Keratinocyte (primary cell): ENCODE measurements at regions not wholly inside any gene's neighbourhood (a gene's known extent, or its start where the extent isn't known, plus 50 kb on each side); places are given as distances from the start of the nearest gene placed in this dataset.

Experiments
- DNase-seq: peaks from one replicate; pipeline ENCODE4 v3.0.0-alpha.2; 2011; ENCODE audit warnings: low read depth, missing footprints, low spot score
- FAIRE-seq: peaks from 2 replicates; lab custom pipeline; 2011; peaks lifted over from hg19 to GRCh38; lab: Jason Lieb, UNC
- H2AFZ ChIP-seq: 2 replicates; pipeline ENCODE4 v1.6.0; 2012; ENCODE audit warnings: low read length, control low read depth, inconsistent platforms; ENCODE audit not compliant: control insufficient read depth
- H3K27ac ChIP-seq: 2 replicates; pipeline ENCODE4 v1.5.1; 2011; ENCODE audit warnings: low read length; ENCODE audit not compliant: control insufficient read depth, insufficient read depth
- H3K27me3 ChIP-seq: 3 replicates; pipeline ENCODE4 v1.6.0; 2011; ENCODE audit warnings: low read length; ENCODE audit not compliant: control insufficient read depth, insufficient read depth; ENCODE audit errors: extremely low read depth
- H3K36me3 ChIP-seq, 2 experiments: 2 replicates in 1 of 2; 3 replicates in 1 of 2; pipeline ENCODE4 v1.5.1; 2011; ENCODE audit warnings: low read length in 2 of 2, mild to moderate bottlenecking in 1 of 2; ENCODE audit not compliant: control insufficient read depth in 2 of 2, insufficient read depth in 2 of 2; ENCODE audit errors: extremely low read depth in 1 of 2
- H3K4me1 ChIP-seq: 3 replicates; pipeline ENCODE4 v1.5.1; 2011; ENCODE audit warnings: low read length; ENCODE audit not compliant: control insufficient read depth, insufficient read depth; ENCODE audit errors: extremely low read depth
- H3K4me2 ChIP-seq: 3 replicates; pipeline ENCODE4 v1.6.0; 2011; ENCODE audit warnings: low read depth, low read length; ENCODE audit not compliant: control insufficient read depth, insufficient read depth; ENCODE audit errors: extremely low read depth
- H3K4me3 ChIP-seq, 3 experiments: fragments of 200-600 bp in 1 of 3; sonication (generic) in 1 of 3; 2 replicates in 2 of 3; 3 replicates in 1 of 3; pipeline ENCODE4 v1.5.1; 2011 to 2016; ENCODE audit warnings: low read length in 3 of 3, mild to moderate bottlenecking in 3 of 3, control low read depth in 2 of 3, inconsistent platforms in 1 of 3, low read depth in 1 of 3, mixed read lengths in 1 of 3, mixed run types in 1 of 3, moderate library complexity in 1 of 3; ENCODE audit not compliant: control insufficient read depth in 2 of 3, insufficient read depth in 2 of 3; ENCODE audit errors: extremely low read depth in 1 of 3
- H3K79me2 ChIP-seq: 2 replicates; pipeline ENCODE4 v1.6.0; 2012; ENCODE audit warnings: low read length; ENCODE audit not compliant: control insufficient read depth, insufficient read depth
- H3K9ac ChIP-seq: 3 replicates; pipeline ENCODE4 v1.6.0; 2011; ENCODE audit warnings: low read length; ENCODE audit not compliant: control insufficient read depth, insufficient read depth; ENCODE audit errors: extremely low read depth
- H3K9me1 ChIP-seq: 3 replicates; pipeline ENCODE4 v1.6.0; 2011; ENCODE audit warnings: low read length; ENCODE audit not compliant: control insufficient read depth, insufficient read depth; ENCODE audit errors: extremely low read depth
- H3K9me3 ChIP-seq: 2 replicates; pipeline ENCODE4 v1.5.1; 2012; ENCODE audit warnings: low read depth, low read length; ENCODE audit not compliant: control insufficient read depth
- H4K20me1 ChIP-seq: 3 replicates; pipeline ENCODE4 v1.6.0; 2011; ENCODE audit warnings: low read length; ENCODE audit not compliant: control insufficient read depth, insufficient read depth; ENCODE audit errors: extremely low read depth
- EZH2 ChIP-seq: IDR thresholded peaks from one replicate; pipeline ENCODE4 v1.6.1; 2012; ENCODE audit warnings: inconsistent platforms, mild to moderate bottlenecking, low read length, moderate library complexity
- dilution Hi-C: fragments of 300-500 bp; cut with MboI; formaldehyde crosslinking; loops from one replicate; pipeline ENCODE4 v1.7.0; 2020; ENCODE audit warnings: low sequenced_read_pairs; ENCODE audit not compliant: extremely low pct_ligation_motif_present
- TF ChIP-seq, protein P1 (sequence below), 3 experiments: IDR thresholded peaks in 1 of 3; conservative IDR thresholded peaks in 1 of 3; optimal IDR thresholded peaks in 1 of 3; 2 replicates in 2 of 3; 3 replicates in 1 of 3; pipeline versions ENCODE3 to v1.5.1; 2011; ENCODE audit warnings: low read length in 3 of 3, mild to moderate bottlenecking in 3 of 3, moderate library complexity in 2 of 3, control low read depth in 1 of 3, inconsistent platforms in 1 of 3; ENCODE audit not compliant: insufficient read depth in 2 of 3; ENCODE audit errors: extremely low read depth in 1 of 3

DNA sequence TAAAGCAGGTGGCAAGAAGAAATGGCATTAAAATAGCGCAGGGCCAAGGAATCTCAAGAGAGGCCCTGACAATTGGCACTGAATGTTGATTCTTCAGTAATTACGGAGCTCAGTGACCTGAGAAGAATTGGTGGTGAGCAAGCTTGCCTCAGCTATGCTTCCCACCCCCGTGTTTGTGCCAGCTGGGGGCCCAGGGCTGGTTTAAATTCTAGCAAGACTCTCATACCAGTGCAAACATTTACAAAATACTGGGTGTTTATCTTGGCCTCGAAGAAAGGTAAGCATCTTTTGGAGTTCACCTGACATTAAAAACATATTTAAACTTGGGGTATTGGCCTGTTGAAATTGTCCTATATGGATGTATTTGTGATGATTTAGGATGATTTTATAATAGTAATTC lies 296.7 kb upstream of the USP25 start:
- dilution Hi-C loops = no loop called here
- Histone ChIP-seq H3K9me1 (no peaks in the 10 kb centered on the region), H2AFZ (no peak overlapping the region), H3K27me3 (no peaks in the 10 kb centered on the region), H3K36me3 (no peaks in the 10 kb centered on the region), H3K4me1 (no peaks in the 10 kb centered on the region), H3K79me2 (no peaks in the 10 kb centered on the region), H3K4me3 (no peak overlapping the region), H3K9ac (no peak overlapping the region), H3K4me2 (no peak overlapping the region), H4K20me1 (no peaks in the 10 kb centered on the region), H3K9me3 (no peaks in the 10 kb centered on the region), H3K27ac (no peak overlapping the region)
- TF ChIP-seq, protein P1, sequence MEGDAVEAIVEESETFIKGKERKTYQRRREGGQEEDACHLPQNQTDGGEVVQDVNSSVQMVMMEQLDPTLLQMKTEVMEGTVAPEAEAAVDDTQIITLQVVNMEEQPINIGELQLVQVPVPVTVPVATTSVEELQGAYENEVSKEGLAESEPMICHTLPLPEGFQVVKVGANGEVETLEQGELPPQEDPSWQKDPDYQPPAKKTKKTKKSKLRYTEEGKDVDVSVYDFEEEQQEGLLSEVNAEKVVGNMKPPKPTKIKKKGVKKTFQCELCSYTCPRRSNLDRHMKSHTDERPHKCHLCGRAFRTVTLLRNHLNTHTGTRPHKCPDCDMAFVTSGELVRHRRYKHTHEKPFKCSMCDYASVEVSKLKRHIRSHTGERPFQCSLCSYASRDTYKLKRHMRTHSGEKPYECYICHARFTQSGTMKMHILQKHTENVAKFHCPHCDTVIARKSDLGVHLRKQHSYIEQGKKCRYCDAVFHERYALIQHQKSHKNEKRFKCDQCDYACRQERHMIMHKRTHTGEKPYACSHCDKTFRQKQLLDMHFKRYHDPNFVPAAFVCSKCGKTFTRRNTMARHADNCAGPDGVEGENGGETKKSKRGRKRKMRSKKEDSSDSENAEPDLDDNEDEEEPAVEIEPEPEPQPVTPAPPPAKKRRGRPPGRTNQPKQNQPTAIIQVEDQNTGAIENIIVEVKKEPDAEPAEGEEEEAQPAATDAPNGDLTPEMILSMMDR (optimal IDR thresholded peaks at IDR 0.05 in 1 of 3, IDR thresholded peaks at IDR 0.05 in 1 of 3, conservative IDR thresholded peaks at IDR 0.05 in 1 of 3; ENCODE audit: extremely low read depth in 1 of 3, insufficient read depth in 2 of 3, low read length in 3 of 3) = no peak
- TF ChIP-seq EZH2 = no peak
- DNase-seq (no peak), FAIRE-seq (no peak)

DNA sequence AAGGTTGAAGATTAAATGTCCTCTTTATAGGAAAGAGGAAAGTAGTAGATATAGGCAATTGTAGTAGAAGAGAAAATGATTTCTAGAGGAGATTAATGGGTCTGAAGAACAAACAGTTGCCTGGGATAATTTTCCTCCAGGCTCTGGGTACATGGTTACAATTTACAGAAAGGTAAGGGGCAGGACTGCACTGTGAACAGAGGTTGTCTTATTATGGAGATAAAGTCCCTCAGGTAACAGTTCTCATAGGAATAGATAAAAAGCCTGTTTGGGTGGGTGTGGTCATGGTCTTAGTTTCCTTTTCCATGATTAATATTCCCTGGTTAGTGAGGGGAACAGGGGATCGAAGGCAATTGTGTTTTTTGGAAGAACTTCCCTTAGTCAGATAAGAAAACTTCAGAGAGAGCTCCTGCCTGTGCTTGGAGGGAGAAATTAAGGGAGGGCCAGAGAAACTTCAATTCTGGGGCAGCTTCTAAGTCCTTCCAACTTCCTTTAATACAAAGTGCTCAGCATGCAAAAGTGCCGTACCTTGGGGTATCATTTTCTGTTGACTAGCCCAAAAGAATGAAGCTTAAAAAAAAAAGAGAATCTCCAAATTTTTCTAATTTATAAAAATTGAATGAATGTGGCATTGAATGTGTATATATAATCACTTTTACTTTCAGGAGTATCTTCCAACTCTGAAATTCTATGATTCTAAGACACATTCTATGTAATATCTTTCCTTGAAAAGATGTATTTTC lies 295.4 kb upstream of the USP25 start:
- H3K27me3 ChIP-seq = no peaks in the 10 kb centered on the region

More for the DNA sequence above, 295.4 kb upstream of the USP25 start:
- Histone ChIP-seq H3K27ac (no peak overlapping the region), H3K9me3 (no peaks in the 10 kb centered on the region), H3K9ac (no peak overlapping the region), H2AFZ (no peak overlapping the region), H4K20me1 (no peaks in the 10 kb centered on the region), H3K4me1 (no peaks in the 10 kb centered on the region), H3K79me2 (no peaks in the 10 kb centered on the region), H3K36me3 (no peaks in the 10 kb centered on the region), H3K9me1 (no peaks in the 10 kb centered on the region), H3K4me2 (no peak overlapping the region), H3K4me3 (no peak overlapping the region)
- no peak for FAIRE-seq
- dilution Hi-C loops = no loop called here
- TF ChIP-seq, protein P1 (optimal IDR thresholded peaks at IDR 0.05 in 1 of 3, IDR thresholded peaks at IDR 0.05 in 1 of 3, conservative IDR thresholded peaks at IDR 0.05 in 1 of 3; ENCODE audit: extremely low read depth in 1 of 3, insufficient read depth in 2 of 3, low read length in 3 of 3) = no peak
- TF ChIP-seq EZH2 = no peak
- DNase-seq = no peak
